Osteocyte (in vitro differentiated cells): ENCODE measurements at regions not wholly inside any gene's neighbourhood (a gene's known extent, or its start where the extent isn't known, plus 50 kb on each side); places are given as distances from the start of the nearest gene placed in this dataset.

Experiments
- DNase-seq: peaks from one replicate; pipeline ENCODE4 v3.0.0; 2021; ENCODE audit warnings: mixed read lengths; ENCODE audit not compliant: unreplicated experiment; ENCODE audit errors: extremely low spot score
- H3K27ac Mint-ChIP-seq: one replicate; pipeline ENCODE4 v1.8.0; 2021; ENCODE audit warnings: mild to moderate bottlenecking, mixed read lengths; ENCODE audit not compliant: unreplicated experiment
- H3K27me3 Mint-ChIP-seq: one replicate; pipeline ENCODE4 v1.8.0; 2021; ENCODE audit warnings: mixed read lengths; ENCODE audit not compliant: unreplicated experiment
- H3K36me3 Mint-ChIP-seq: one replicate; pipeline ENCODE4 v1.8.0; 2021; ENCODE audit warnings: mixed read lengths; ENCODE audit not compliant: unreplicated experiment
- H3K4me1 Mint-ChIP-seq: one replicate; pipeline ENCODE4 v1.8.0; 2021; ENCODE audit warnings: mixed read lengths; ENCODE audit not compliant: unreplicated experiment
- H3K4me3 Mint-ChIP-seq: one replicate; pipeline ENCODE4 v1.8.0; 2021; ENCODE audit warnings: mild to moderate bottlenecking, moderate library complexity, mixed read lengths; ENCODE audit not compliant: unreplicated experiment
- H3K9me3 Mint-ChIP-seq: one replicate; pipeline ENCODE4 v1.8.0; 2021; ENCODE audit warnings: mixed read lengths; ENCODE audit not compliant: unreplicated experiment
- CTCF ChIP-seq: fragments of 200-600 bp; sonication (generic); IDR thresholded peaks from 2 replicates; pipeline ENCODE4 v1.5.0; 2021; ENCODE audit warnings: antibody characterized with exemption, mild to moderate bottlenecking, moderate library complexity

DNA sequence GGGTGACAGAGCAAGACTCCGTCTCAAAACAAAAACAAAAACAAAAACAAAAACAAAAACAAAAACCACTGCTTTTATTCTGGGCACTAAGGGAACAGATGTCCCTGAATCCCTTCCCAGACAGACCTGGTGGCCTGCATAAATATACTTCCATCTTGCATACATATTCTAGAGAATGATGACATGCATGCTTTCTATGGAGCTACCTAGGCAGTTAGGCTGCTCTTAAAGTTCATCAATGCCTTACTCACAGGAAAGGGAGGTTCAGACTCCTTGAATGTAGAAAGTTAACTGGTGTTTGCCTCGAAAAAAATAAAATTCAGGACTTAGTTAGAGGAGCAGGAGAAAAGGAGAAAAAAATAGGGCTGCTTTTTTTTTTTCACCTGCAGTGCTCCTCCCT lies 72.6 kb downstream of the C3orf38 start:
- TF ChIP-seq CTCF = no peak
- H3K36me3 Mint-ChIP-seq = no peaks in the 10 kb centered on the region
- DNase-seq = no peak
- H3K4me3 Mint-ChIP-seq = no peak overlapping the region
- peaks cover 26% of the 10 kb centered on the region for H3K27me3 Mint-ChIP-seq
- no peak overlapping the region for H3K27ac Mint-ChIP-seq
- H3K9me3 Mint-ChIP-seq = no peaks in the 10 kb centered on the region
- no peaks in the 10 kb centered on the region for H3K4me1 Mint-ChIP-seq

- no peak for DNase-seq
- Mint-ChIP-seq H3K27ac (no peak overlapping the region), H3K4me3 (no peak overlapping the region), H3K36me3 (no peaks in the 10 kb centered on the region), H3K27me3 (peaks cover 25% of the 10 kb centered on the region), H3K9me3 (no peaks in the 10 kb centered on the region), H3K4me1 (no peaks in the 10 kb centered on the region)
- no peak for TF ChIP-seq CTCF
These were observed 75.7 kb downstream of the C3orf38 start for GRCh38 chr3:88225326-88226008.

GRCh38 chr3:88226910-88227309 lies 77.2 kb downstream of the C3orf38 start:
- DNase-seq = no peak
- Mint-ChIP-seq H3K4me3 (no peak overlapping the region), H3K4me1 (no peaks in the 10 kb centered on the region), H3K9me3 (no peaks in the 10 kb centered on the region), H3K36me3 (no peaks in the 10 kb centered on the region), H3K27me3 (peaks cover 27% of the 10 kb centered on the region), H3K27ac (no peak overlapping the region)
- no peak for TF ChIP-seq CTCF

GRCh38 chr3:88230638-88231037 lies 80.9 kb downstream of the C3orf38 start:
- no peak for TF ChIP-seq CTCF
- Mint-ChIP-seq H3K27me3 (peaks cover 16% of the 10 kb centered on the region), H3K36me3 (no peaks in the 10 kb centered on the region), H3K4me1 (no peaks in the 10 kb centered on the region), H3K27ac (no peak overlapping the region), H3K9me3 (no peaks in the 10 kb centered on the region), H3K4me3 (no peak overlapping the region)
- DNase-seq = no peak

DNA sequence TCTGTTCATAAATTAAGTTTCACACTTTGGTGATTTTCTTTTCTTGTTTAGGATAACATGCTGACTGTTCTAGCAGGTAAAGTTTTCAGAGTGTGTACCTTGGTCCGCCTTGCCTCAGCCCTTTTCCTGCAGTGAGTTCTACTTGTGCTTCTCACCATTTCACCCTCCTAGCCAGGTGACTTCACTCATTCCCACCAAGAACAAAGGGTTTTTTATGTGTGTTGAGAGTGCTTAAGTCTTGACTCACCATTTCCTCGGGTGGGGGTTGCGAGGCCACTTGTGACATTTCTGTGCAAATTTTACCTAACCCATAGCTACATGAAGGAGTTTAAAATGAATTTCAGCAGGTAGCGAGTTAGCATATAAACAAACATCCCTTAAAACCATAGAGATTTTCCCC lies 81.4 kb downstream of the C3orf38 start:
- DNase-seq = no peak
- peaks cover 16% of the 10 kb centered on the region for H3K27me3 Mint-ChIP-seq

More for the DNA sequence above, 81.4 kb downstream of the C3orf38 start:
- Mint-ChIP-seq H3K4me3 (no peak overlapping the region), H3K9me3 (no peaks in the 10 kb centered on the region), H3K4me1 (no peaks in the 10 kb centered on the region), H3K36me3 (no peaks in the 10 kb centered on the region), H3K27ac (no peak overlapping the region)
- no peak for TF ChIP-seq CTCF
